ENCODE measurements at regions not wholly inside any gene's neighbourhood (a gene's known extent, or its start where the extent isn't known, plus 50 kb on each side); places are given as distances from the start of the nearest gene placed in this dataset.
A peak's percentile ranks its signal among the peaks of the same experiment; 100 is the strongest.

- Histone ChIP-seq H2BK12ac (ENCODE audit: insufficient read length, low read depth, low read length) (no peak overlapping the region), H3K4me2 (ENCODE audit: insufficient read depth, insufficient read length, low read length) (no peak overlapping the region), H4K20me1 (ENCODE audit: control insufficient read depth, insufficient read depth, insufficient read length) (no peaks in the 10 kb centered on the region), H3K23ac (ENCODE audit: insufficient read length, low read depth, low read length) (no peak overlapping the region), H3K27ac (ENCODE audit: insufficient read length, low read depth, low read length) (no peak overlapping the region), H3K23me2 (ENCODE audit: insufficient read length, low read depth, low read length, poor library complexity, severe bottlenecking) (no peaks in the 10 kb centered on the region), H3K79me2 (ENCODE audit: insufficient read depth, low read length) (no peaks in the 10 kb centered on the region), H2BK5ac (ENCODE audit: insufficient read length, low read length) (no peak overlapping the region), H4K91ac (ENCODE audit: insufficient read length, low read depth, low read length) (no peak overlapping the region), H3K79me1 (ENCODE audit: insufficient read depth, low read depth, low read length, poor library complexity, severe bottlenecking) (no peaks in the 10 kb centered on the region), H3T11ph (ENCODE audit: low read length) (no peak overlapping the region), H3K9ac (ENCODE audit: extremely low read depth, insufficient read length, low read length) (no peak overlapping the region), H3K27me3 (ENCODE audit: insufficient read depth, low read length) (no peaks in the 10 kb centered on the region), H3K9me3 (ENCODE audit: control insufficient read depth, low read depth, low read length) (no peaks in the 10 kb centered on the region), H2BK20ac (ENCODE audit: low read depth, low read length, poor library complexity, severe bottlenecking) (no peak overlapping the region), H3K56ac (ENCODE audit: insufficient read length, low read depth, low read length) (no peak overlapping the region), H3K4ac (ENCODE audit: low read depth, low read length) (no peak overlapping the region), H3K14ac (ENCODE audit: insufficient read depth, low read length) (no peak overlapping the region), H4K5ac (ENCODE audit: insufficient read length, low read depth, low read length) (no peak overlapping the region), H4K8ac (replicated peaks; ENCODE audit: insufficient read length, low read depth, low read length) (no peak overlapping the region), H2AK5ac (ENCODE audit: insufficient read length, low read length) (no peak overlapping the region), H2BK15ac (ENCODE audit: low read depth, low read length) (no peak overlapping the region), H3K4me1 (ENCODE audit: insufficient read depth, low read length) (no peaks in the 10 kb centered on the region; the same call in 1 of the 2 replicates), H2BK120ac (ENCODE audit: low read depth, low read length, poor library complexity, severe bottlenecking) (no peak overlapping the region), H3K18ac (ENCODE audit: insufficient read length, low read depth, low read length) (no peak overlapping the region), H2AFZ (ENCODE audit: low read length) (no peak overlapping the region)
- TF ChIP-seq CTCF (conservative IDR thresholded peaks at IDR 0.05), result no peak
- H3K9me3 Mint-ChIP-seq, result peaks cover 2 to 3% of the 10 kb centered on the region in 2 experiments; a peak in 3 of 5 replicates
- peaks cover 0 to 7% (median 0%) of the 10 kb centered on the region in 3 experiments; a peak in 2 of 7 replicates for H3K36me3 Mint-ChIP-seq (ENCODE audit: insufficient read depth in 1 of 3, low read depth in 3 of 3)
- WGBS (ENCODE audit: extremely low coverage, insufficient read length, low lambda C conversion rate), result no CpG with 5 or more reads among the region's 2 CpGs
- DNase-seq, result peak; percentile 12
- H3K4me1 Mint-ChIP-seq, result peaks cover 21 to 26% of the 10 kb centered on the region in 2 experiments
- no peak overlapping the region for H3K4me3 Mint-ChIP-seq
- H3K27me3 Mint-ChIP-seq (ENCODE audit: low read depth), result peaks cover 30% of the 10 kb centered on the region
- no peak overlapping the region; a peak in 1 of 7 replicates for H3K27ac Mint-ChIP-seq
Measured at GRCh38 chr3:194280777-194281176, 70.4 kb downstream of the CPN2 start.

Data from H9 (cell line).